ENCODE measurements at regions not wholly inside any gene's neighbourhood (a gene's known extent, or its start where the extent isn't known, plus 50 kb on each side); places are given as distances from the start of the nearest gene placed in this dataset.
"Not testable (repeated sequence)": the region's sequence is repeated elsewhere in the genome, so short reads cannot be mapped to it uniquely, and the experiment has no call there.

GRCh38 chr2:13443554-13444261 lies 727.0 kb downstream of the TRIB2 start:
- ChIA-PET SMC1A (ENCODE audit: uncharacterized antibody, unreplicated experiment) (interaction anchor here (0.6 to 0.9 kb wide), 2 partner anchors 9 to 176 kb away, joined by 3 read pairs; no protein-coding TSS in a partner anchor), RAD21 (ENCODE audit: unreplicated experiment) (interaction anchor here (1.1 kb wide), 1 partner anchor 78 kb away, joined by 3 read pairs; no protein-coding TSS in a partner anchor)
- H3K79me2 ChIP-seq (ENCODE audit: control insufficient read depth, insufficient read depth, low read length); intact Hi-C loops (cut with micrococcal nuclease; ENCODE audit: unreplicated experiment); H3K4me3 ChIP-seq; H3K9ac ChIP-seq (ENCODE audit: control insufficient read depth, insufficient read depth, low read length); H3K27ac ChIP-seq (ENCODE audit: control insufficient read depth, insufficient read depth); H4K20me1 ChIP-seq (ENCODE audit: control insufficient read depth, insufficient read depth); DNase-seq (ENCODE audit: low read depth, low spot score); in situ Hi-C loops (cut with MboI); FAIRE-seq; H3K36me3 ChIP-seq (ENCODE audit: control insufficient read depth in 2 of 2, insufficient read depth in 2 of 2, low read length in 1 of 2); BruUV-seq (replicated peaks); H3K4me2 ChIP-seq (ENCODE audit: control insufficient read depth, insufficient read depth); POLR2A ChIA-PET; CTCF ChIA-PET; H2AFZ ChIP-seq (ENCODE audit: control insufficient read depth, low read depth, low read length); H3K4me1 ChIP-seq (ENCODE audit: control insufficient read depth, insufficient read depth, low read length); H3K9me3 ChIP-seq (replicated peaks; ENCODE audit: control insufficient read depth, insufficient read depth, low read length); H3K27me3 ChIP-seq (replicated peaks in 1 of 2; ENCODE audit: control insufficient read depth in 2 of 2, insufficient read depth in 2 of 2, low read length in 1 of 2): not testable (repeated sequence)
- 46% methylated on average over 4 of the region's 4 CpGs for WGBS (ENCODE audit: insufficient coverage, insufficient replicate concordance, low lambda C conversion rate, missing lambda C conversion rate)
- TF ChIP-seq CTCF (IDR thresholded peaks at IDR 0.05 in 2 of 3, conservative IDR thresholded peaks at IDR 0.05 in 1 of 3; ENCODE audit: control insufficient read depth in 2 of 3, extremely low read depth in 1 of 3, insufficient read depth in 1 of 3, low read depth in 3 of 3, low read length in 3 of 3): peak in 1 of 3 experiments; percentile 21; a peak in 2 of 6 replicates
- peak; percentile 25; the same call in 1 of the 2 replicates for TF ChIP-seq SMC3 (IDR thresholded peaks at IDR 0.05; ENCODE audit: borderline replicate concordance, low read length)
- TF ChIP-seq RAD21 (IDR thresholded peaks at IDR 0.05; ENCODE audit: insufficient read depth, low read depth, low read length): peak; percentile 59
- ATAC-seq: peak; percentile 68

GRCh38 chr2:13462464-13462863 lies 745.7 kb downstream of the TRIB2 start:
- H3K79me2 ChIP-seq (ENCODE audit: control insufficient read depth, insufficient read depth, low read length): no peaks in the 10 kb centered on the region
- H3K27me3 ChIP-seq (replicated peaks in 1 of 2; ENCODE audit: control insufficient read depth in 2 of 2, insufficient read depth in 2 of 2, low read length in 1 of 2): no peaks in the 10 kb centered on the region
- ATAC-seq (no peak), DNase-seq (ENCODE audit: low read depth, low spot score) (no peak), FAIRE-seq (no peak)
- no peak overlapping the region for H2AFZ ChIP-seq (ENCODE audit: control insufficient read depth, low read depth, low read length)
- H3K36me3 ChIP-seq (ENCODE audit: control insufficient read depth in 2 of 2, insufficient read depth in 2 of 2, low read length in 1 of 2): no peaks in the 10 kb centered on the region
- H3K4me3 ChIP-seq: no peak overlapping the region
- H4K20me1 ChIP-seq (ENCODE audit: control insufficient read depth, insufficient read depth): no peaks in the 10 kb centered on the region
- WGBS (ENCODE audit: insufficient coverage, insufficient replicate concordance, low lambda C conversion rate, missing lambda C conversion rate): 54% methylated on average over 1 of the region's 1 CpG
- ChIA-PET SMC1A (ENCODE audit: uncharacterized antibody, unreplicated experiment) (interaction anchor here (0.5 to 1.2 kb wide), 5 partner anchors 9 to 386 kb away, joined by 3 to 6 read pairs (median 3); no protein-coding TSS in a partner anchor), POLR2A (no interaction called here), RAD21 (ENCODE audit: unreplicated experiment) (interaction anchor here (0.5 to 0.9 kb wide), 2 partner anchors 11 to 28 kb away, joined by 3 read pairs; no protein-coding TSS in a partner anchor), CTCF (interaction anchor here (0.9 to 1.1 kb wide), 2 partner anchors 406 to 455 kb away, joined by 3 read pairs; no protein-coding TSS in a partner anchor)
- in situ Hi-C loops (cut with MboI): no loop called here
- H3K27ac ChIP-seq (ENCODE audit: control insufficient read depth, insufficient read depth): no peak overlapping the region
- intact Hi-C loops (cut with micrococcal nuclease; ENCODE audit: unreplicated experiment): no loop called here
- no peak for TF ChIP-seq E2F8 (IDR thresholded peaks at IDR 0.05; ENCODE audit: low read depth, partially characterized antibody)
- H3K4me1 ChIP-seq (ENCODE audit: control insufficient read depth, insufficient read depth, low read length): no peaks in the 10 kb centered on the region
- BruUV-seq (replicated peaks): no TSS peak
- H3K4me2 ChIP-seq (ENCODE audit: control insufficient read depth, insufficient read depth): no peak overlapping the region
- no peak overlapping the region for H3K9ac ChIP-seq (ENCODE audit: control insufficient read depth, insufficient read depth, low read length)
- H3K9me3 ChIP-seq (replicated peaks; ENCODE audit: control insufficient read depth, insufficient read depth, low read length): no peaks in the 10 kb centered on the region
